GM12873 (cell line): ENCODE measurements at regions not wholly inside any gene's neighbourhood (a gene's known extent, or its start where the extent isn't known, plus 50 kb on each side); places are given as distances from the start of the nearest gene placed in this dataset.

Source experiments
- TF ChIP-seq, protein P1 (sequence below): IDR thresholded peaks from 2 replicates; pipeline ENCODE4 v1.5.1; 2012; ENCODE audit warnings: low read depth, mild to moderate bottlenecking, moderate library complexity, low read length, control low read depth; ENCODE audit not compliant: insufficient read depth; ENCODE audit errors: missing control alignments

DNA sequence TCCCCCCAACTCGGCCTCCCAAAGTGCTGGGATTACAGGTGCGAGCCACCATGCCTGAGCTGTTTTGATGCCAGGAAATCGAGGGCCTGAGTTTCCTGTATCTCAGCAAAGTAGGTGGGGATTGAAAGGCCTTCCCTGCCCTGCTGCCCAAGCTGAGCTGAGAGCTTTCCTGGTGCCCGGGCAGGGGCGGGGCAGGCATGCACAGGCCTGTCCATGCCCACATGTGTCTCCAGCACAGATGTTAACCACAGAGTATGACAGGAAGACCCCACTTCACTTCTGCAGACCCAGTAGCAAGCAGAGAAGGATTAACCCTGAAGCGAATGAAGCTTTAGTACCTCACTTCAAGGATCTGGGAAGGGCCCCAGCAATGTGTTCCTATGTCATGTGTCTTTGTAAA is 66.0 kb downstream of the GPR6 start:
- TF ChIP-seq, protein P1, sequence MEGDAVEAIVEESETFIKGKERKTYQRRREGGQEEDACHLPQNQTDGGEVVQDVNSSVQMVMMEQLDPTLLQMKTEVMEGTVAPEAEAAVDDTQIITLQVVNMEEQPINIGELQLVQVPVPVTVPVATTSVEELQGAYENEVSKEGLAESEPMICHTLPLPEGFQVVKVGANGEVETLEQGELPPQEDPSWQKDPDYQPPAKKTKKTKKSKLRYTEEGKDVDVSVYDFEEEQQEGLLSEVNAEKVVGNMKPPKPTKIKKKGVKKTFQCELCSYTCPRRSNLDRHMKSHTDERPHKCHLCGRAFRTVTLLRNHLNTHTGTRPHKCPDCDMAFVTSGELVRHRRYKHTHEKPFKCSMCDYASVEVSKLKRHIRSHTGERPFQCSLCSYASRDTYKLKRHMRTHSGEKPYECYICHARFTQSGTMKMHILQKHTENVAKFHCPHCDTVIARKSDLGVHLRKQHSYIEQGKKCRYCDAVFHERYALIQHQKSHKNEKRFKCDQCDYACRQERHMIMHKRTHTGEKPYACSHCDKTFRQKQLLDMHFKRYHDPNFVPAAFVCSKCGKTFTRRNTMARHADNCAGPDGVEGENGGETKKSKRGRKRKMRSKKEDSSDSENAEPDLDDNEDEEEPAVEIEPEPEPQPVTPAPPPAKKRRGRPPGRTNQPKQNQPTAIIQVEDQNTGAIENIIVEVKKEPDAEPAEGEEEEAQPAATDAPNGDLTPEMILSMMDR: no peak

DNA sequence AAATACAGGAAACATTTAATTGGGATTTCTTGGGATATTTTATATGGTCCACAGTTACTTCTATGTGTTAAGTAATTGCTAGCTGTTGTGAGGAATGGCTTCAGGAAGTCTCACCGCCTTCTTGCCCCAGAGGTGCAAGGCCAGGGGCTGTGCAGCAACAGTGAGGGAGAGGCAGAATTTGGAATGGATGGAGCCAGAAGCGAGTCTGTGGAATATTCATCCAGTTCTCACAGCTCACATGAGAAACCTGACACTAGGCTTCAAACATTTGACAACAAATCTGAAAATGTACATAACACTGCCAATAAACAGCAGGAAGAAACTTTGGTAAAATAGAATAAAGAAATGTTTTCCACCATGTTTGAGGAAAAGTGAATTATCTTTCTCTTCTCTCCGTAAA is 66.5 kb downstream of the GPR6 start:
- TF ChIP-seq, protein P1: no peak

DNA sequence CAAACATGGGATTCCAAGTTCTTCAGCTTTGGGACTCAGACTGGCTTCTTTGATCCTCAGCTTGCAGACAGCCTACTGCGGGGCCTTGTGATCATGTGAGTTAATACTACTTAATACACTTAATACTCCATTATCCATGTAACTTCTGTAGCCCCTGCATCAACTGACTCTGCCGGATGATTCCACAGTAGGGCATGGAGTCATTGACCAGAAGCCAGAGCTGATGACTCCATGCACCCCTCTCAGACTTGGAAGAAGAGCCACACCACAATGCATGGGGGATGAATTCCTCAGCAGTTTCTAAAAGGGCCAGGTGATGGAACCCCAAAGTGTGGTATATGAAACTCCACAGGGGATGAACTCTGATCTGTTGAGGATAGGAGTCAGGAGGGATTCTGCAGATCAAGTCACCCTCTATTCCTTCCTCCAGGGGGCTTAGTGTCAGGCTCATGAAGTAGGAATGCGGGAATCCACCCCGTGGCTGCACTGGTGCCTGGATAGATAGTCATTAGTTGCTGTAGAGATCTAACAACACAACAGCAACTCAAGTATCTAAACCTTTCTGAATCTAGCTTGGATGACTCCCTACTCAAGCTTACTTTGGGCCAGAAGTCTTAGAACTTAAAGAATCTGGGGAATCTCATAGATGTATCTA is 70.2 kb downstream of the GPR6 start:
- TF ChIP-seq, protein P1: no peak

DNA sequence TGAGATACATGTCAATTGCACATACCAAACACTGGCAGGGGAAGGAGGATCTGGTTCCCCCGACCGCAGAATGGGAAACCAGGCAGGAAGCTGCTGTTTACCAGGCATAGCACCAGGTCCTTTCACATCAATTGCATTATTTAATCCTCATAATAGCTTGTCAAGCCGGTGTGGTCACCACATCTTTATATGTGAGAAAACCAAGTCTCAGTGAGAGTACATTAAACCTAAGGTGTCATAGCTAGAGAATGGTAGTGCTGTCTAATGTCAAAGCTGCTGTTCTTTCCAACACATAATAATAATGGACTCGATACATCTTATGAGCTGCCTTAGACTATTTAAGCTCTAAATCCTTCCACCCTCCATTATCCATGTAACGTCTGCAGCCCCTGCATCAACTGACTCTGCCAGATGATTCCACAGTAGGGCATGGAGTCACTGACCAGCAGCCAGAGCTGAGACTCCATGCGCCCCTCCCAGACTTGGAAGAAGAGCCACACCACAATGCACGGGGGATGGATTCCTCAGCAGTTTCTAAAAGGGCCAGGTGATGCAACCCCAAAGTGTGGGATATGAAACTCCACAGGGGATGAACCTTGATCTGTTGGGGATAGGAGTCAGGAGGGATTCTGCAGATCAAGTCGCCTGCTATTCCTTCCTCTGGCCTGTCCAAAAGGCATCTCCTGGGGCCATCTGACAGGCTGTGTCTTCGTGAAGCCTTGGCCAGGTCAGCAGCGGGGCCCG is 71.8 kb downstream of the GPR6 start:
- TF ChIP-seq, protein P1: no peak
